ENCODE measurements at regions not wholly inside any gene's neighbourhood (a gene's known extent, or its start where the extent isn't known, plus 50 kb on each side); places are given as distances from the start of the nearest gene placed in this dataset.
"Not testable (repeated sequence)": the region's sequence is repeated elsewhere in the genome, so short reads cannot be mapped to it uniquely, and the experiment has no call there.

- Histone ChIP-seq H3K27ac (no peak overlapping the region), H3K36me3 (no peaks in the 10 kb centered on the region), H3K4me1 (ENCODE audit: control insufficient read depth in 1 of 2, insufficient read depth in 1 of 2, low read depth in 1 of 2, low read length in 1 of 2) (no peaks in the 10 kb centered on the region), H3K27me3 (no peaks in the 10 kb centered on the region), H3K4me3 (ENCODE audit: low read depth in 1 of 2, low read length in 1 of 2) (no peak overlapping the region), H3K9me3 (no peaks in the 10 kb centered on the region)
- TF ChIP-seq, protein P1, sequence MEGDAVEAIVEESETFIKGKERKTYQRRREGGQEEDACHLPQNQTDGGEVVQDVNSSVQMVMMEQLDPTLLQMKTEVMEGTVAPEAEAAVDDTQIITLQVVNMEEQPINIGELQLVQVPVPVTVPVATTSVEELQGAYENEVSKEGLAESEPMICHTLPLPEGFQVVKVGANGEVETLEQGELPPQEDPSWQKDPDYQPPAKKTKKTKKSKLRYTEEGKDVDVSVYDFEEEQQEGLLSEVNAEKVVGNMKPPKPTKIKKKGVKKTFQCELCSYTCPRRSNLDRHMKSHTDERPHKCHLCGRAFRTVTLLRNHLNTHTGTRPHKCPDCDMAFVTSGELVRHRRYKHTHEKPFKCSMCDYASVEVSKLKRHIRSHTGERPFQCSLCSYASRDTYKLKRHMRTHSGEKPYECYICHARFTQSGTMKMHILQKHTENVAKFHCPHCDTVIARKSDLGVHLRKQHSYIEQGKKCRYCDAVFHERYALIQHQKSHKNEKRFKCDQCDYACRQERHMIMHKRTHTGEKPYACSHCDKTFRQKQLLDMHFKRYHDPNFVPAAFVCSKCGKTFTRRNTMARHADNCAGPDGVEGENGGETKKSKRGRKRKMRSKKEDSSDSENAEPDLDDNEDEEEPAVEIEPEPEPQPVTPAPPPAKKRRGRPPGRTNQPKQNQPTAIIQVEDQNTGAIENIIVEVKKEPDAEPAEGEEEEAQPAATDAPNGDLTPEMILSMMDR (IDR thresholded peaks at IDR 0.05), result no peak
Measured at GRCh38 chr12:86712425-86712843, 456.2 kb upstream of the MGAT4C start.

GRCh38 chr12:86711731-86712130, 455.5 kb upstream of the MGAT4C start:
- H3K27me3 ChIP-seq, result no peaks in the 10 kb centered on the region
- H3K4me1 ChIP-seq (ENCODE audit: control insufficient read depth in 1 of 2, insufficient read depth in 1 of 2, low read depth in 1 of 2, low read length in 1 of 2), result no peaks in the 10 kb centered on the region
- no peak overlapping the region for H3K27ac ChIP-seq
- H3K36me3 ChIP-seq, result no peaks in the 10 kb centered on the region
- TF ChIP-seq, protein P1 (IDR thresholded peaks at IDR 0.05), result no peak
- H3K9me3 ChIP-seq, result no peaks in the 10 kb centered on the region
- H3K4me3 ChIP-seq (ENCODE audit: low read depth in 1 of 2, low read length in 1 of 2), result no peak overlapping the region

DNA sequence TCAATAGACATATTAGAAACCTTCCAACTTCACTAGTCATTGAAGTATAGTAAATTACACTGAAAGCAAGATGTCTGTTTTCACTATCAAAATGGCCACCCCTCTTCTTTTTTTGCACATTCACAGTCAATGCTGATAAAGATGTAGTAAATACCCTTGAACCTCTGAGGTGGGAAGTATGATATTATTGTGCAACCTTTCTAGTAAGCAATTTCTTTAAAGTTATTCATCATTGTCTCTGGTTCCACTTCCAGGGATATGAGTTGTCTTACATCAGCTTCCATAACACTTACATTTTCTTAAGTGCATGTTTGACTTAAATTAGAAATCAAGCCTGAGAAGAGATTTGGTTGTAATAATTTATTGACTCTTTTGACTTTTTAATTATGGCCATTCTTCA, 453.9 kb upstream of the MGAT4C start:
- H3K9me3 ChIP-seq, result no peaks in the 10 kb centered on the region
- H3K27me3 ChIP-seq, result no peaks in the 10 kb centered on the region
- H3K36me3 ChIP-seq, result no peaks in the 10 kb centered on the region
- H3K4me3 ChIP-seq (ENCODE audit: low read depth in 1 of 2, low read length in 1 of 2), result no peak overlapping the region
- no peaks in the 10 kb centered on the region for H3K4me1 ChIP-seq (ENCODE audit: control insufficient read depth in 1 of 2, insufficient read depth in 1 of 2, low read depth in 1 of 2, low read length in 1 of 2)
- TF ChIP-seq, protein P1 (IDR thresholded peaks at IDR 0.05), result no peak
- no peak overlapping the region for H3K27ac ChIP-seq

DNA sequence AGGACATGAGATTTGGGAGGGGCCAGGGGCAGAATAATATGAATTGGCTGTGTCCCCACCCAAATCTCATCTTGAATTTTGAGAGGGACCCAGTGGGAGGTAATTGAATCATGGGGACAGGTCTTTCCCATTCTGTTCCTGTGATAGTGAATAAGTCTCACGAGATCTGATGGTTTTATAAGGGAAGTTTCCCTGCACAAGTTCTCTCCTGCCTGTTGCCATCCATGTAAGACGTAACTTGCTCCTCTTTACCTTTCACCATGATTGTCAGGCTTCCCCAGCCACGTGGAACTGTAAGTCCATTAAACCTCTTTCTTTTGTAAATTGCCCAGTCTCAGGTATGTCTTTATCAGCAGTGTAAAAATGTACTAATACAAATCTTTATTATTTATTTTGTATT, 452.8 kb upstream of the MGAT4C start:
- not testable (repeated sequence) for H3K4me1 ChIP-seq (ENCODE audit: control insufficient read depth in 1 of 2, insufficient read depth in 1 of 2, low read depth in 1 of 2, low read length in 1 of 2); H3K9me3 ChIP-seq; H3K36me3 ChIP-seq; H3K27ac ChIP-seq; H3K4me3 ChIP-seq (ENCODE audit: low read depth in 1 of 2, low read length in 1 of 2); H3K27me3 ChIP-seq

DNA sequence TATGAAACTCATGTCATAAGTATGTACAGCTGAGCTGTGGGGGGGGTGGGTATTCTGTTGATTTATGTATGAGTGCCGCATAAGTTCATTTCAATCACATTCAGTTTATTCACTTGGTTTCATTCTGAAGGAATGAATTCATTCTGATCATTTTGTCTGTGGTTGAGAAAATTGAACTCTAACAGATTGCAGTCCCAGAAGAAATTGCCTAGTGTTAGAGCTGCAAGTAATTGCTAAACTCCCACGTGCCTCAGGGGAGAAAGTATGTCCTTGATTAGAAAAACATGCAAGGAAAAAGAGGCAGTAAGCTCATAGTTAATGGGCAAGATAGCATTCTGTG, 442.4 kb upstream of the MGAT4C start:
- no peak overlapping the region for H3K27ac ChIP-seq

DNA sequence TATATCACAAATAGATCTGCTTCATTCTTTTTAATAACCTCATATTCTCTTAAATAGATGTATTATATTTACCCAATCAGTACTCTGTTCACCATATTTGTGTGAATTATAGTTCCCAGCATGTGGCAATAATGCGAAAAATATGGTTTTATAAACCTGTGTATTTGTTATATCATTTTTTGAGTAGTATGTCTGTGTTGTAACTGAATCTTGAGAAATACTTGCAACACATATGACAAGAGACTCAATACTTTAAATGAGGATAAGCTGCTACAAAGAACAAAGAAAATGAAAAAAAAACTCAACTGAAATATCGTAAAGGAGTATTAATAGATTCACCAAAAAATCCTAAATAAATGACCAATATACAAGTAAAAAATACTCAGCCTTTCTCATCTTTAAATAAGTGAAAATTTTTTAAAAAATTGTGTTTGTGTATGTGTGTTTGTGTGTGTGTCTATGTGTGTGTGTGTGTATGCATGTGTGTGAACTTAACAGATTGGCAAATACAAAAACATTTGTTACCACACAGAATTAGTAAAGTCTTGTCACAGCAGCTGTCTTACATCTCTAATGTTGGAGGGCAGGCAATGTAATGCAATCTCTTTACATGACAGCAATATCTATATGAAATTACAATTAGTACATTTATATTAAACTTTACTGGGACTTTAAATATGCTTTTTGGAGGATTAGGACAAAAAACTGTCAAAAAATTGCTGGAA, 441.9 kb upstream of the MGAT4C start:
- Histone ChIP-seq H3K36me3 (no peaks in the 10 kb centered on the region), H3K27ac (no peak overlapping the region), H3K4me3 (ENCODE audit: low read depth in 1 of 2, low read length in 1 of 2) (no peak overlapping the region), H3K27me3 (no peaks in the 10 kb centered on the region), H3K9me3 (no peaks in the 10 kb centered on the region), H3K4me1 (ENCODE audit: control insufficient read depth in 1 of 2, insufficient read depth in 1 of 2, low read depth in 1 of 2, low read length in 1 of 2) (no peaks in the 10 kb centered on the region)
- TF ChIP-seq, protein P1 (IDR thresholded peaks at IDR 0.05), result no peak

More for the DNA sequence above, 442.4 kb upstream of the MGAT4C start:
- no peaks in the 10 kb centered on the region for H3K27me3 ChIP-seq
- TF ChIP-seq, protein P1 (IDR thresholded peaks at IDR 0.05), result no peak
- H3K36me3 ChIP-seq, result no peaks in the 10 kb centered on the region
- no peaks in the 10 kb centered on the region for H3K4me1 ChIP-seq (ENCODE audit: control insufficient read depth in 1 of 2, insufficient read depth in 1 of 2, low read depth in 1 of 2, low read length in 1 of 2)
- no peak overlapping the region for H3K4me3 ChIP-seq (ENCODE audit: low read depth in 1 of 2, low read length in 1 of 2)
- no peaks in the 10 kb centered on the region for H3K9me3 ChIP-seq
